Astrocyte of the spinal cord (primary cell): ENCODE measurements at regions not wholly inside any gene's neighbourhood (a gene's known extent, or its start where the extent isn't known, plus 50 kb on each side); places are given as distances from the start of the nearest gene placed in this dataset.

Experiments used
- DNase-seq: peaks from one replicate; pipeline ENCODE4 v3.0.0; 2011; ENCODE audit warnings: low read depth, low spot score
- H3K4me3 ChIP-seq: 2 replicates; pipeline ENCODE4 v1.5.1; 2011; ENCODE audit warnings: low read depth, mild to moderate bottlenecking, low read length, moderate library complexity
- in situ Hi-C: cut with HindIII; loops from 2 replicates; pipeline ENCODE4 v1.10.0; 2017; ENCODE audit warnings: low sequenced_read_pairs
- TF ChIP-seq, protein P1 (sequence below): IDR thresholded peaks from 2 replicates; pipeline ENCODE4 v1.5.1; 2012; ENCODE audit warnings: low read depth, mild to moderate bottlenecking, low read length, inconsistent platforms

DNA sequence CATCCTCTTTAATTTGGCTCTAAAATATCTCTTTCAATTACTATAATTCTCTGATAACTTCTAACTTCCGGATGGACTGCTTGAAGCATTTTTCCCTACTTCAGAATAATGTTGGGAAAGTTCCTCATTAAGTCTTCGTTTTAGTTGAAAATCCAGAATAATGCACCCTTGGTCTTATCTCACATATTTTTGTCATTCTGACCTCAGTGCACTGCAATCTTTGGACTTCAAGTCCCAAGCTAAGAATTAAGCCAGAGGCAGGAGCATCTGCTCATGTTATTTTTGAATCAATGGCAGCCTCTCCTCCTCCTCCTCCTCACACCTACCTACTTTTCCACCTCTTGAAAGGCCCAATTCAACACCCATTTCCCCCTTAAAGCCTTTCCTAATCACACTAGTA, 169.8 kb downstream of the CYYR1 start:
- no peak overlapping the region for H3K4me3 ChIP-seq
- TF ChIP-seq, protein P1, sequence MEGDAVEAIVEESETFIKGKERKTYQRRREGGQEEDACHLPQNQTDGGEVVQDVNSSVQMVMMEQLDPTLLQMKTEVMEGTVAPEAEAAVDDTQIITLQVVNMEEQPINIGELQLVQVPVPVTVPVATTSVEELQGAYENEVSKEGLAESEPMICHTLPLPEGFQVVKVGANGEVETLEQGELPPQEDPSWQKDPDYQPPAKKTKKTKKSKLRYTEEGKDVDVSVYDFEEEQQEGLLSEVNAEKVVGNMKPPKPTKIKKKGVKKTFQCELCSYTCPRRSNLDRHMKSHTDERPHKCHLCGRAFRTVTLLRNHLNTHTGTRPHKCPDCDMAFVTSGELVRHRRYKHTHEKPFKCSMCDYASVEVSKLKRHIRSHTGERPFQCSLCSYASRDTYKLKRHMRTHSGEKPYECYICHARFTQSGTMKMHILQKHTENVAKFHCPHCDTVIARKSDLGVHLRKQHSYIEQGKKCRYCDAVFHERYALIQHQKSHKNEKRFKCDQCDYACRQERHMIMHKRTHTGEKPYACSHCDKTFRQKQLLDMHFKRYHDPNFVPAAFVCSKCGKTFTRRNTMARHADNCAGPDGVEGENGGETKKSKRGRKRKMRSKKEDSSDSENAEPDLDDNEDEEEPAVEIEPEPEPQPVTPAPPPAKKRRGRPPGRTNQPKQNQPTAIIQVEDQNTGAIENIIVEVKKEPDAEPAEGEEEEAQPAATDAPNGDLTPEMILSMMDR = no peak
- in situ Hi-C loops = no loop called here
- no peak for DNase-seq

DNA sequence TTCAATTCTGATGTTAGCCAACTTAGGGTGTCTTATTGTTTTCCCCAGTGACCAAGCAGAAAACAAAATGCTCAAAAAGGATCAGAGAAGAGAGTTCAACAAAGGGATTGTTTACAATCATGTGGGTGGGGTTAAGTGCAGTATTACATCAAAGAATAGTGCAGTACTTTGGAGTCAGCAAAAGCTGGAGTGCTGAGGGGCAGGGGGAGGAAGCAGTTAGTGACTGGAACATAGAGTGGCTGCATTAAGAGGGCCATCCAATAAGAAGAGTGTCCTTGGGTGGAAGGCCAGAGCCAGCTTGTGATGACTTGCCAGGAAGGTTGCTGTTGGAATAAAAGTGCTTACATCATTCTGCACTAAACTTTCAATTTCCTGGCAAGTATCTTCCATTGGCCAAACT, 175.5 kb downstream of the CYYR1 start:
- H3K4me3 ChIP-seq = no peak overlapping the region
- TF ChIP-seq, protein P1 = no peak
- in situ Hi-C loops = no loop called here
- DNase-seq = no peak

DNA sequence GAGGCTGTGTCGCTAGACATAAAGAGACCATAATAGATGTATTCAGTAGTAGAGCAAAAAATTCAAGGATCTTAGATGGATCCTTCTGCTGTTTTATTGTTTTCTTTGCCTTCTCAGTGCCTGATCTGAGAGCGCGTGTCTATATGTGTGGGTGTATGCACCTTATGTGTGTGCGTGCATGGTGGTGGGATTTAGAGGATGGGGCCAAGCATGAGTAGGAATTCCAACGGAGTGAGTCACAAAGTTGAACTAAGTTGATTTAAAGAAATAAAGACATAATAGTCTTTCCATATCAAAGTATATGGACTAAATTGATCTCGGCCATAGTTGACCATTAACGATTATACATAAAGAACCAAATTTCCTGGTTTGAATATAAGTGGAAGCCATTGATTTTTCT, 178.7 kb downstream of the CYYR1 start:
- in situ Hi-C loops = no loop called here
- peak; percentile 10 for DNase-seq
- H3K4me3 ChIP-seq = no peak overlapping the region
- TF ChIP-seq, protein P1 = no peak

DNA sequence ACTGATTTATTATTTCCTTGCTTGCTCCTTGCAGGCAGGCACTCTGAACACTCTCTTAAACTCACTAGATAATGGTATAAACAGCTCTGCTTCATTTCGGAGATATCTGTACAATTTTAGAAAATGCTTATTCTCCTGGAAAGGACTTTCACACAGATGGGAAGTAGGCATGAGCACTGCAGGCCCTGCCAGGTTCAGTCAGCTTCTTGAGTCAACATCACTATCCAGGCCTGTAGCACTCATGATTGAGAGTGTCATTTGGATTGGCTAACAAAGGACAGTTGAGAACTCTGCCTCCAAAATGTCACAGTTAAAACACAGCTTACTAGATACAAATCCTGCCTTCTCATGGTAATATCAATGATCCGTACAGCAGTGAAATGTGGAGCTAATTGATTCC, 181.9 kb downstream of the CYYR1 start:
- no peak overlapping the region for H3K4me3 ChIP-seq
- TF ChIP-seq, protein P1 = no peak
- in situ Hi-C loops = no loop called here
- no peak for DNase-seq

DNA sequence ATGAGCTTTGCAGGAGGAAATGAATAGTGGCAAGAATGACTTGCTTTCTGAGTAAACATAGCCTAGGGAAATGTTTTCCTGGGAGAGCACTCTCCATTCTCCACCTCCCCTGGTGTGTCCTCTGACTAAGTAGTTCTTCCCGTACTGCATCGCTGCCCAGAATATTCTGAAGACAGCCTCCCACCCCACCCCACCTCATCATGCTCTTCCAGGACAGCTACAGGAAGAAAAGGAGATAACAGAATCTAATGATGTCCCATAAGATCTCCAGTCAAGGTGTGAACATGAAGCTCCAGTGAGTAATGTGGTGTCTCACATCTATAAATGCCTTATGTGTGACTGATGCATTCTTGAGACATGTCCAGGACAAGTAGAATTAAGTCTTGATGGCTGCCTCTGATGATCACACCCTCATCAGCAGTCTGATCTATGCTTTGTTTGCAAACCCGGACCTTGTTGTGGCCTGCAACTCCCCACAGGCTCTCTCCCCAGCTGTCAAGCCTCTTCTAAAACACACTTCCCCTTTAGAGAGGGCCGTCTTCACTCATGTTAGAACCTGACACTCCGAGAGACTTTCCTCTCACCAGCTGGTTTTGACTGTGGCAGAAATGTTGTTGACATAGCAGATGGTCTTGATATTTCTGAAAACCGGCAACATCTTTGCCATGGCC, 183.0 kb downstream of the CYYR1 start:
- in situ Hi-C loops = no loop called here
- TF ChIP-seq, protein P1 = no peak
- no peak overlapping the region for H3K4me3 ChIP-seq
- peak; percentile 56 for DNase-seq

DNA sequence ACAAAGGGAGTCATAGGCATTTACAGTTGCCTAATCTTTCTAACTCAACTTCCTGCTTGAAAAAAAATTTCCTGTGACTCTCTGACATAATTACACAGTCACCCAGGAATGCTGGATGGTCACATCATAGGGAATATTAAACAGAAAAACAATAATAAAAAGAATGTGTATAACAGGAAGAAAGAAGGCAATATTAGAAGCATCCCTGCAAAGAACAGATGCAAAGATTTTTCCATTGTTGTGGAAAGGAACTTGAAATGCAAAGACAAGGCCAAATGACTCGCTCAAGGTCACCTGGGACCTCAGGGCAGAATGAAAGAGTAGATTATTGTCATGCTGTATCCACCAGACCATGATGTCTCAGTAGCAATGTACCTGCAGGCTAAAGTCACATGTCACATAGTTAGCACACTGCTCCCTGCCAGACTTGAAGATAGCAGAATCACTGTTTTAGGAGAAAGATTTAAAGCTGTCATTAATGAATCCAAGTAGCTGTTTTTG, 184.3 kb downstream of the CYYR1 start:
- TF ChIP-seq, protein P1 = no peak
- no peak overlapping the region for H3K4me3 ChIP-seq
- in situ Hi-C loops = no loop called here
- peak; percentile 44 for DNase-seq
